NCI-H526 treated with DMSO at 0.1 percent for 48 hours (cell line): ENCODE measurements at regions not wholly inside any gene's neighbourhood (a gene's known extent, or its start where the extent isn't known, plus 50 kb on each side); places are given as distances from the start of the nearest gene placed in this dataset.
"Not testable (repeated sequence)": the region's sequence is repeated elsewhere in the genome, so short reads cannot be mapped to it uniquely, and the experiment has no call there.

Source experiments
- DNase-seq: peaks from one replicate; lab custom pipeline; 2025; lab: John Stamatoyannopoulos, UW

DNA sequence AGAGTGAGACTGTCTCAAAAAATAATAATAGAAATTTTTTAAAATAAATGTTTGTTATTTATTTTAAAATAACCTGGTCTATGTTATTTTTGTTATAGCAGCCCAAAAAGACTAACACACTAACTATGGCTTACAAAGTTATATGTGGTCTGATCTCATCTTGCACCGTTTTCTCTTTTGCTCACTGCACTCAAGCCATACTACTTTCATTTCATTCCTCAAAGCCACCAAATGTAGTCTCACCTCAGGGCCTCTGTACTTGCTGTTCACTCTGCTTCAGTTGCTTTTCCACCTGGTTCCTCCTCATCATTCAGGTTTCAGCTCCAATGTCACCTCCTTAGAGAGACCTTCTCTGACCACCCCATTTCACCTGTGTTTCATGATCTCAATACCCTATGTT lies 55.2 kb upstream of the MDM1 start:
- no peak for DNase-seq

DNA sequence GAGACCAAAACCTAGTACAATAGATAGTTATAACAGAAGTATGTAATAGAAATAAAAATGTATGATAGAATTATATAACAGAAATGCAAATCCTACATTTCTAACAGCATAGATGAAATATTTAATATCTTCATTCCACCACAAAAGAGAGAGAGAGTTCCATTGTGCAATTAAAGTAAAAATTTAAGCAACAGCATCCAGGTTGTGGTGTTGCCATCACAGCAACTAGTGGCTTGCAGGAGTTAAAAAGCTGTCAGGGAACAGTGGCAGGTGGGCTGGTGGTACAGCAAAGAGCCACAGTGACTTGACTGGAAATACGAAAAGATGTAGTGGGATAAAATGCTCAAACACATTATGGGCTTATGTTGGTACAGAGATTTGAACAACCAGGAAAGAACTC lies 57.1 kb upstream of the MDM1 start:
- no peak for DNase-seq

DNA sequence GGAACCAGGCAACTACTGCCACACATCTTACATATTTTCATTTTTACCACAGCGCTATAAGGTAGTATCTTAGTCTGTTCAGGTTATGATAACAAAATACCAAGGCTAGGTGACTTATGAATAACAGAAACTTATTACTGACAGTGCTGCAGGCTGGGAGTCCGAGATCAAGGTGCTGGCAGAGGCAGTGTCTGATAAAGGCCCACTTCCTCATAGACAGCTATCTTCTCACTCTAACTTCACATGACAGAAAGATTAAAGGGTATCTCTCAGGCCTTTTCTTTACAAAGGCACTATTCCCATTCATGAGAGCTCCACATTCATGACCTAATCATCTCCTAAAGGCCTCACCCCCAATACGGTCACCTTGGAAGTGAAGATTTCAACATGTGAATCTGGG lies 59.8 kb upstream of the MDM1 start:
- no peak for DNase-seq

DNA sequence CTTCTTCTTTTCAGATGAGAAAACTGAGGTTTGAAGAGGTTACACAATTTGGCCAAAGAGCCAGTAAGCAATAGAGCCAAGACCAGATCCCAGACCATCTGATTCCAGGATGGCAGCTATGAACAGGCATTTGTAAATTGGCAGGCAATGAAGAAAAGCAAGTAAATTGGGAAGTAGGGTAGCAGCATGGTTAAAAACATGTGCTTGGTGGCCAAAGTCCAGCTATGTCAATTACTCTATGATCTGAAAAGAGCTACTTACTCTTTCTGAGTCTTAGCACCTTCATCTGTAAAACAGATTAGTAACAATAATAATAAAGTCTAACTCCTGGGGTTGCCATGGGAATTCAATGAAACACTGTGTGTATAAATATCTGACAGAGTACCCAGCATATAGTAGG lies 60.2 kb upstream of the MDM1 start:
- no peak for DNase-seq

DNA sequence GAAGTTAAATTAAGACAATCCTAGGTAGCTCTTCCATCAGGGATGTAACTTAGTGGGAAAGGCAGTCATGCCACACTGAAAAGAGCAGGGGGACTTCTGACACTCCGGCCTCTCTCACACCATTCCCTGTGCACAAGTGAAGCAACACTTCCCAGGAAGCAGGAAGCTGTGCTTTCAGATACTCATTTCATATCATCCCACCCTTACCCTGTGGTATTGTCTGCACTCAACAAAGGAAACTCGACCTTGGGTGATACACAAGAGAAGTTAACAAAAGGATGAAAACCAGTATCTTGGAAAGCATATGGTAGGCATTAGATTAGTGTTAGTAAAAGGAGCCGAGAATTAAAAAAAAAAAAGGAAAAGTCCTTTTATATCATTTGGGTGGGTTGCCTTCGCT lies 61.3 kb upstream of the MDM1 start:
- DNase-seq = no peak

DNA sequence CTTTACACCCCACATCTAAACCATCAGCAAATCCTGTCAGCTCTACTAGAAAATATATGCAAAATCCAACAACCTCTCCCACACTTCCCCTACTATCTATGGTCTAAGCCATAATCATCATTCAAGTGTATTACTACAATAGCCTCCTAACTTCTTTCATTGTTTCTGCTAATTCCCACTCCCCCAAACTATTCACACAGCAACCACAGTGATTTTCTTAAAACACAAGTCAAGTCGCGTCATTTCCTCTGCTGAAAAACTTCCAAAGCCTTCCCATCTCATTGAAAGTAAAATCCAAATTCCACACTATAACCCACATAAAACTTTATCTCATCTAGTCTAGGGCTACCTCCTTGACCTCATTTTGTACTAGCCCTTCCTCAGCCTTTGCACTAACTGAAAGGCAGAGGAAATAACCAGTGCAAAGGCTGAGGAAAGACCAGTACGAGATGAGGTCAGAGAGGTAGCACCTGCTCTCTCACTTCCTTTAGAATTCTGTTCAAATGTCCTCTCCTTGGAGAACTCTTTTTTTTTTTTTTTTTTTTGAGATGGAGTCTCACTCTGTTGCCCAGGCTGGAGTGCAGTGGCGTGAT lies 65.5 kb upstream of the MDM1 start:
- DNase-seq = no peak

DNA sequence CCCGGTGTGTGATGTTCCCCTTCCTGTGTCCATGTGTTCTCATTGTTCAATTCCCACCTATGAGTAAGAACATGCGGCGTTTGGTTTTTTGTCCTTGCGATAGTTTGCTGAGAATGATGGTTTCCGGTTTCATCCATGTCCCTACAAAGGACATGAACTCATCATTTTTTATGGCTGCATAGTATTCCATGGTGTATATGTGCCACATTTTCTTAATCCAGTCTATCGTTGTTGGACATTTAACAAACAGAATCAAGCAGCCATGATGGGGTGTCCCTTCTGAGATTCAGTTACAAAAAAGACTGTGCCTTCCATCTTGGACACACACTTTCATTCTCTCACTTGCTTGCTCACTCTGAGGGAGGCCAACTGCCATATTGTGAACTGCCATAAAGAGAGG lies 66.5 kb upstream of the MDM1 start:
- DNase-seq = not testable (repeated sequence)

DNA sequence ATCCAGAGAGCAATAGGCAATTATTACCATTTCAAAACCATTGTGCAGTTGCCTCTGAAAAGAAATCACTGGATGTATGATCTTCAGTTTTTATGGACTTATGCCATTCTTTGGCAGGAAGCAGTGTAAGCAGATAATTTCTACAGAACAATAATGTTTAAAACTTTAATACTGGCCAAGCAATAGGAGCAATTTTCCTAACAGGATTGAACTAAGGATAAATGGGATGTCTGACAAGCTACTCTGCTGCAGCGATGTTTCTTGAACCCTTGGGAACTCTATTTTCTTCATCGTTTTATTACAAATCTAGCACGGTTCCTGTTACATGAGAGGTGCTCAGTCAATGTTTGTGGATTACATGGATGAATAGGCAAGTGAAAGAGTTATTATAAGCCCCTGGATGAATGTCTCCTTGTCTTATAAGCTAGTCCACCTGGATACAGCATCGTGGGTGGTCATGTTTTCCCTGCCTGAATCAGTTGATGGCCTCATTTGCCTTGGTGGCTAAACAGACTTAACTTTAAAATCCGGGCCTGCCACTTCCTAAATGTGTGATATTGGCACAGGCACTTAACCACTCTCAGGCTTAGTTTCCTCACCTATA lies 68.2 kb upstream of the MDM1 start:
- peak; percentile 70 for DNase-seq

DNA sequence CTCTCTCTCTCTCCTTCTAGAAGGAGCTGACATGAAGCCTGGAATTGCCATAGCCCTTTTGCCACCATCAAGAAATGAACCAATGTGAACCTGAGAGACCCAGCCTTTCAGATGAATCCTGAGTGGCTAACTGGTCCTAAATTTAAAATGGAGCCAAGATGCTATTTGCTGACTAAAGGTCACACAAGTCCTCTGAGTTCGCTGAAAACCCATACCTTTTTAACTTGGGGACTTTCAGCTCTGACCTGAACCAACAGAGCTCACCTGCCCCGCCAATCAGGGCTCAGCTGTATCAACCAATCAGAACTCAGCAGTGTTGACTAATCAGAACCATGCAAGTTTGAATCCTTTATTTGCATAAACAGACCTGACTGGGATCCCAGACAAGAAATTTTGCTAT lies 70.3 kb upstream of the MDM1 start:
- no peak for DNase-seq

DNA sequence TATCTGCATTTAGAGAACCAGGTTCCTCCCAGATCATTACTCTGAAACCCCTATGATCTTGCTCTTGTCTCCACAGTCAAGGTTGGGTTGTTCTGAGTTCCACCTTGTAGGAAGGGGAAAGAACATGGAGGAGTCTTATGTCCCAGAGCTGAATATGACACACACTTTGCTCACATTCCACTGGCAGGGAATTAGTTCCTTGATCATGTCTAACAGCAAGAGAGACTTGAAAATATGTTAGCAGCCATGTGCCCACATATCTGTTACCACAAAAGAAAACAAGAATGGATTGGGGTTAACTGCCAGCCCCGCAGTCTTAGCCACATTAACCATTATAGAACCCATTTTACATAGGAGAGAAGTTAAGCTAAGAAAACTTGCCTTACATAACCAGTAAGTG lies 71.1 kb upstream of the MDM1 start:
- no peak for DNase-seq

DNA sequence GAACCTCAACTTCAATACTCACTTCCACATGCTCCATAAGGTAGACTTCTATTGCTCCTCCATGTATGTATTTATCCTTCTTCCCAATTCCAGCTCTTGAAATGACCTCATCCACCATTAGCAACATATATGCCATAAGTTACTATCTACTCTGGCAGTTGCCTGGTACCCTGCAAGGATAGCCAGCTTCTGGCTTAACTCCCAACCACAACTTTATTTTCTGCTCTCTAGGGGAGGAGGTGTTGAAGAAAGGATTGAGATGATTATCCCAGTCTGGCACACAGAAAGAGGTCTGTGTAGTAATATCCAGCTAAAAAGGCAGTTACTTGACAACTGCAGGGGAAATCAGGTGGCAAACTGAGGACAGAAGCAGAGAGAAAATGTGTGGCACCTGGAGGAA lies 71.5 kb upstream of the MDM1 start:
- DNase-seq = no peak

DNA sequence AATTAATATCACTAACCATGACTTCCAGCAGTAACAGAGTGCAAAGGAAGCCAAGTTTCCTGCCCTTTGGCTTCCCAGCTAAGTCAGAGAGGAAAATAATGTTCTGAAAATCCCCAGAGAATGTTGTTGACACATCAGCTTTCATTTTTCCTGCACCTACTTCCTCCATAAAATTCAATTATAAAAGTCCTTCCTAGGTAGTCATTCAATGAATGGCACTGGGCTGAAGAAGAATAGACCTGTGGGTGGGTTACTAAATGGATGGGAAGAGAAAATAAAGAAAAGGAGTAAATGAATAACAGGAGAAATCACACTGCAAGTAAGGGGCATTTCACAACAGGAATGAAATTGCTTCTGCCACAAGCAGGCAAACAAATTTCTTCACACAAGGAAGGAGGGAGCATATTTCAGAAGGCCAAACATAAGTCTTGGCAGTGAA lies 73.2 kb upstream of the MDM1 start:
- no peak for DNase-seq

DNA sequence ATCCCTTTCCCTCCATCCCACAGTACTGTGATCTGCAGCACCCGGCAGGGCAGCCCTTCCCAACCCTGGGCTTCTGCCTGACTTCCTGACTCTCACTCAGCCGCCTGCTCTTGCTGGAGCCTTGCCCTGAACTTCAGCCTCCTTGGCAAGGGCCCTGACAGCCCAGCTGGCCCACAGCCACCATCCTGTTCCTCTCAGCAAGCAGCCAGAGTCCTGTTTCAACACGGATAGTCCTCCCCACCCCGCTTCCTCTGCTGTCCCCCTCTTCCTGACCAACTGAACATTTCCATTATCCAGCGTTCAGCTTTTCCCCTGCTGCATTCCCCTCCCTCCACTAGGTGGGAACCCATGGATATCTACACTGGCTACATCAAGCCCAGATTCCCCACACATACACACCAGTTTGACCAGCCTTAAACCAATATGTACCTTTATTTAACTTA lies 74.0 kb upstream of the MDM1 start:
- no peak for DNase-seq

DNA sequence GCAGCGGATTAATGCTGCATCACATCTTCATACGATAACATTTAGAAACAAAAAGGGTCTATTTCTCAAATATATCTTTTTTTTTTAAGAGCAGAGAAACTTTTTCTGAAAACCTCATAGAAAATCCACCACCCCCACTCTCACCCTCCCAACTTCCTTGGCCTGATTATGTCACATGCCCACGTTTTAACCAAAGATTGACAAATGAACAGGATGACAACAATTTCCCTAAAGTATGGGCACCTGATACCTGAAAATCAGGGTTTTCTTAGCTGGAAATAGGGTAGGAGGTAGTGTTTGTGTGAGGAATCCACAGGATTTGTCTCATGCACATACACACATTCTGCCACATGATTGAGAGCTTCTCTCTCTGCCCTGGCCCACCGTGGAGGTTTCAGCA lies 74.7 kb upstream of the MDM1 start:
- no peak for DNase-seq

DNA sequence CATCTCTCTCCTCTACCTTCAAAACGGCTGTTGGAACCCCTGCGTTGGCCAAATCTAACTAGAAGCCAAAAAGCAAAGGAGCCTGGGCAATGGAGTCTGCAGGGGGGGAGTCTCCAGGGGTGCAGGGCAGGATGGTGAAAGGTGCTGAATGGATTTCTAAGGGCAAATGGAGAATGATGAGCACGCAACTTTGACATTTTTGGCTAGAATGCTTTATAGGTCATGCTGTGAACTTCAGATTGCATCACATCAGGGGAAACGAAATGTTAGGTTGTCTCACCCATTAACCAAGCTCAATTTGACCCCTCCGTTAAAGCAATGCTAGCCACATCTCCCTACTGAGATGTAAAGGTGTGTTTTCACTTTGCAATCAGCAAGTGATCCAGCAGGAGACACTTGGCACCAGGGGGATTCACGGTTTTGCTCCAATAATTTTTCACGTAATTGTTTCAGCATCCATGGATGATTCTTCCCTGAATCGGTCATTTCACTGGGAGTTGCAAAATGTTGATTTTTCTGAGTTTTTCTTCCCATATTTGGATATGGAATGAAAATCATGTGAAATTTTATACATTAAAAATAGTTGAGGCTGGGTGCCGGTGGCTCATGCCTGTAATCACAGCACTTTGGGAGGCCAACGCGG lies 78.0 kb upstream of the MDM1 start:
- DNase-seq = no peak

DNA sequence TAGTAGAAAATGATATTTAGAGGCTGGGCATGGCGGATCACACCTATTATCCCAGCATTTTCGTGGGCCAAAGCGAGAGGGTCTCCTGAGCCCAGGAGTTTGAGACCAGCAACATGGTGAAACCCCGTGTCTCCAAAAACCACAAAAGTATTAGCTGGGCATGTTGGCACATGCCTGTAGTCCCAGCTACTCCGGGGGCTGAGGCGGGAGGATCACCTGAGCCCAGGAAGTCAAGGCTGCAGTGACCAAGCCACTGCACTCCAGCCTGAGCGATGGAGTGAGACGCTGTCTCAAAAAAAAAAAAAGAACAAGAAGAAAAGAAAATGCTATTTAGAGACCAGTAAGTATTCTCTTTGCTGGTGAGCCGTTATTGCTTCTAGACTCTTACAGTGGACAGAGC lies 79.2 kb upstream of the MDM1 start:
- no peak for DNase-seq

DNA sequence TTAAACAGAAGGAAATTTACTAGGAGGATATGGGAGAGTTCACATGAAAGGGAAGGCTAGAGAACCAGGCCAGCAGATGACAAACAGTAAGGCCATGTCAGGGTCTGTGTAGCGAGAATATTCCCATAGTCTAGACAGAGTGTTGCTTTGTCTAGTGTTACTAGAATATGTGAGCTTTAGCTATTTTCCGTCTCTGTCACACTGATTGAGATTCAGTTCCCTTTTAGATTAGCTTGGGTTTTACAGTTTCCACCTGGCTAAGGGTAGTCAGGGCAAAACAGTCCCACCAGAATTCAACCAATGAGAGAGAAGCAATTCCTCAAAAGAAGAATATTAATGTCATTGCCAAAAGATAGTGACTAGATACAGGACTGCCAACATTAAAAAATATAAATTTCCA lies 82.8 kb upstream of the MDM1 start:
- DNase-seq = no peak

DNA sequence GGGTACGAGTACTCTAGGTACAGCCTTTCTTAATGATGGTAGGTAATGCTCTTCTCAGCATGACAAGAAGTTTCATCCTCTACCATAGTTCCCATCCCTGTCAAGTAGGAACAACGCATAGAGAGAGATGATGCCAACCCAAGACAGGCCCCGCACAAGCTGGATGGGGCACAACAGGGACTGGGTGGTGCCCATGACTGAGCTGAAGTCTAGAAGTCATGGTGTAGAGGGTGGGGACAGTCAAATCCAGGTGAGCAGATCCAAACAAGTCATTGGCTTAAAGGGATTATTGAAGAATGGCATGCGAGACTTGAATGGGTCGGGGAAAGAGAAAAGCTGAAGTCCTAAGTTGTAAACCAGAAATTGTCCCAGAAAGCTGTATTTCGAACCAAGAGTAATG lies 84.2 kb upstream of the MDM1 start:
- no peak for DNase-seq

DNA sequence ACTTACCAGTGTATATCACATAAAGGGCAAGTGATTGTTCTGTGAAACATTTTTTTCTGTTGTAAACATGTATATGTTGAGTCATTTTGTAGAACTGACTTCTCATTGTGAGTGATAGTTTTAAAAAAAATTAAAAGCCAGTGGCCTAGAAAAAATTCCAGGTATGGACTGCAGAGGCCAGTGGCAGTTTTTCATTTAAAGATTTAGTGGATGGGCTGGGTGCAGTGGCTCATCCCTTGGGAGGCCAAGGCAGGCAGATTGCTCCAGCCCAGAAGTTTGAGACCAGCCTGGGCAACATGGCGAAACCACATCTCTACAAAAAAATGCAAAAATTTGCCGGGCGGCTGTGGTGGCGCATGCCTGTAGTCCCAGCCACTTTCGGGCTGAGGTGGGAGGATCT lies 84.7 kb upstream of the MDM1 start:
- DNase-seq = no peak

DNA sequence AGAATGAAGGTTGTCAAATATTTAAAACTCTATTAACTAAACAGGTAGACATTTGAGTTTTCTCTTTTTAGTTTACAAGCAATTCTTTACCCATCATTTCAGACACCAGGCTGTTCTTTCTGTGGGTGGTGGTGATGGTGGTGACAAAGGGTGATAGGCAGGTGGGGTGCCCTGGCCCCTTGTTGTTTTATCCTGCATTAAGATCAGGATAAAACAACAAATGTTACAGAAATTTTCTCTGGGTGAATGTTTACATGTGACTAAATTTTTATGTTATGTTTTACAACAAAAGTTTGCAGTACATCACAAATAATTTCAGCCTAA lies 85.9 kb upstream of the MDM1 start:
- no peak for DNase-seq

DNA sequence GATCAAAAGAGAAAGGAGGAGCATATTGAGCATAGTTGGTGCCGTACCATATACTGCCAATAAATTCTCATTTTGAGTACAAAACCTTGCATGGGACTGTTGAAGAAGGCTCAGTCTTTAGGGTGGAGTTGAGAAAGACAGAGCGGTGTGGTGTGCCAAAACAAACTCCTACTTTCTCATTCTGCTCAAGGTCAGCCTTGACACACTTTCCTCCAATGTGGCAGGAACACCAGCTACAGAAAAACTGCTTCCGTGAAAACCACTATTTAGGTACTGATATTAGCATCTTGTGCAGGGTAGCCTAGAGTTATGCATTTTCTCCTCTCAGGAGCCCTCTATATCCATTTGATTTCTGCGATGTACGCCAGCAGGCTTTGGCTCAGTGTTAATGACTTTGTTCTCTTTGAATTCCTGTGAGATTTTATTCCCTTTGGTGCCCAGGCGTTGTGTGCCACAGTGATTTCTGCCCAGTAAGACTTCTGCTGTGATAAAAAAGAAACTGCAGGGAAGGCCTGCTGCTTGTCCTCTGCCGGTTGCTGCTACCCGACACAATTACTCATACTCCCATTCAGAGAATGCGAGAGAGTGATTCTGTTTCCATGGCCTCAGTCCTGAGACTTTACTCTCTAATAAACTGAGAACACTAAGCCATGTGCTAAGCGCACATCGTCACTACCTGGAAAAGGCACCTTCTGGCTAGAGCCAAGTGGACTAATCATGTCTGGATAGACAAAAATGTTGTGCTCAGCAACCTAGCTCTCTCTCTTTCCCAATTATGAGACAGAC lies 88.3 kb upstream of the MDM1 start:
- DNase-seq = no peak

DNA sequence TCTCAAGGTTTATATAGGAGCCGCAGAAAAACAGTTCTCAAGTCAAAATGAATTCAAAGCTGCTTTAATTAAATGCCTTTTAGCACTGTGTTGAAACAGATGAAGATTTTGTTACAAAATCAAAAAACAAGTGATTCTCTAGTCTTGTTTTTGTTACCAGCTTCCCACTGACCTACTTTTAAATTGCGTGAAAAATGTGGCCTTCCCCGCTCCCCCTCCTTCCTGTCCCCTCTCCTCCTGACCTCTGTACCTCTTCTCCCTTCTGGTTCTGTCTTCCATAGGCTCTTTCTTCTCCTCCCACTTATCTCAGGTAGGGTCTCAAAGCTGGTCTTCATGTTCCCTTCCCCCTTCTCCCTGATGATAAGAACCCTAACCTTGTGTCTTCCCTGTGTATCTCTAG lies 90.0 kb upstream of the MDM1 start:
- DNase-seq = no peak

DNA sequence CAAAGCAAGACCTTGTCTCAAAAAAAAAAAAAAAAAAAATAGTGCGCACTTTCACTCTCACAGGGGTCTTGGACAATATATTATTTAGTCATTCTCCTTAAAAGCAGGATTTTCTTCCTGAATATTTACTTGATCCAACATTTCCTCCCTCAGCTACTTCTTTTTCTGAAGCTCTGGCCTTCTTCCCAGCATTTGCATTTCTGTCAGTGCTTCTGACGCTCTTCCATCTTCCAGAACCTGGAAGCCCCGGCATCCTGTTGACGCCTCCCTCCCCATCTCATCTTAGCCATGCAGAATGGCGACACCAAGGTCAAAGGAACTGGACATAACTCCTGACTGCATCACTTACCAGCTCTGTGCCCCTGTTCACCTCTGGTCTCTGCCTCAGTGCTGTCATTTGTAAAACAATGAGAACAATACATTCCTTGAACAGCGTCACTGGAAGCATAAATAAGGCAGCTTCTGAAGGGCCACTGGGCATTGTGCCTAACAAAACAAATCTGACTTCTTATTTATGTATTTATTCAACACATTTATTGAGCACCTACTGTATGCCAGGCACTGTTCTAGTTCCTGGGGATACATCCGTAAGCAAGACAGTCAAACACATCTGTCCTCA lies 90.9 kb upstream of the MDM1 start:
- no peak for DNase-seq
